SU-DHL-6 (cell line): ENCODE measurements at regions not wholly inside any gene's neighbourhood (a gene's known extent, or its start where the extent isn't known, plus 50 kb on each side); places are given as distances from the start of the nearest gene placed in this dataset.

Experiments
- H2AFZ ChIP-seq: fragments of 200-600 bp; sonication (generic); 2 replicates; pipeline ENCODE4 v1.6.1; 2014; ENCODE audit warnings: low read depth, mild to moderate bottlenecking, moderate library complexity, mixed read lengths, antibody characterized with exemption, low read length; ENCODE audit not compliant: severe bottlenecking
- H3F3A ChIP-seq: fragments of 200-600 bp; shearing (Covaris generic); 2 replicates; pipeline ENCODE4 v1.6.0; 2016; ENCODE audit warnings: antibody characterized with exemption, mild to moderate bottlenecking; ENCODE audit not compliant: insufficient read depth
- H3K27ac ChIP-seq: fragments of 200-600 bp; sonication (generic); 2 replicates; pipeline ENCODE4 v1.5.1; 2016; ENCODE audit warnings: low read depth, mild to moderate bottlenecking, low read length, moderate library complexity, mixed read lengths
- H3K27me3 ChIP-seq: fragments of 200-600 bp; sonication (generic), shearing (Covaris generic); 2 replicates; pipeline ENCODE4 v1.6.0; 2014; ENCODE audit warnings: mild to moderate bottlenecking, low read length
- H3K36me3 ChIP-seq: fragments of 200-600 bp; sonication (generic); 2 replicates; pipeline ENCODE4 v1.6.1; 2014; ENCODE audit warnings: mild to moderate bottlenecking, low read length, mixed read lengths
- H3K4me2 ChIP-seq: fragments of 300-600, 200-600 bp; shearing (Covaris generic), sonication (generic); 2 replicates; pipeline ENCODE4 v1.6.0; 2014; ENCODE audit warnings: low read length, low read depth, mild to moderate bottlenecking; ENCODE audit not compliant: poor library complexity, severe bottlenecking
- H3K4me3 ChIP-seq: fragments of 200-600 bp; sonication (generic); 2 replicates; pipeline ENCODE4 v1.5.1; 2014; ENCODE audit warnings: antibody characterized with exemption, low read length, mild to moderate bottlenecking, mixed read lengths; ENCODE audit not compliant: insufficient read depth, poor library complexity, severe bottlenecking
- H3K79me2 ChIP-seq: fragments of 200-600 bp; sonication (generic); 2 replicates; pipeline ENCODE4 v1.6.1; 2014; ENCODE audit warnings: mild to moderate bottlenecking, low read length, moderate library complexity; ENCODE audit not compliant: insufficient read depth
- H3K9ac ChIP-seq: fragments of 200-600 bp; sonication (generic); 2 replicates; pipeline ENCODE4 v1.7.0; 2014; ENCODE audit warnings: mild to moderate bottlenecking, low read length
- H3K9me2 ChIP-seq: fragments of 200-600 bp; sonication (generic); replicated peaks from 2 replicates; pipeline ENCODE4 v1.6.1; 2014; ENCODE audit warnings: low read length; ENCODE audit not compliant: insufficient read depth
- H3K9me3 ChIP-seq: fragments of 200-600 bp; sonication (generic); 2 replicates; pipeline ENCODE4 v1.6.1; 2014; ENCODE audit warnings: low read length, mixed read lengths; ENCODE audit not compliant: insufficient read depth
- H4K20me1 ChIP-seq: fragments of 200-600 bp; sonication (generic); 2 replicates; pipeline ENCODE4 v1.6.1; 2014; ENCODE audit warnings: low read depth, mild to moderate bottlenecking, antibody characterized with exemption, low read length, moderate library complexity, mixed read lengths
- CTCF ChIP-seq: fragments of 200-600 bp; sonication (generic); IDR thresholded peaks from one replicate; pipeline ENCODE4 v1.5.1; 2017; ENCODE audit warnings: antibody characterized with exemption, mild to moderate bottlenecking, low read length, moderate library complexity; ENCODE audit not compliant: insufficient read depth, poor library complexity, severe bottlenecking
- EZH2phosphoT487 ChIP-seq: fragments of 200-600 bp; sonication (generic), shearing (Covaris generic); conservative IDR thresholded peaks from 2 replicates; pipeline ENCODE4 v1.6.1; 2018; ENCODE audit warnings: mild to moderate bottlenecking, antibody characterized with exemption, low read length, moderate library complexity, mixed read lengths

- no peak for TF ChIP-seq CTCF
- no peak for TF ChIP-seq EZH2phosphoT487
- no peak overlapping the region for H3K4me3 ChIP-seq
- no peak overlapping the region for H3K9ac ChIP-seq
Measured at GRCh38 chr13:60343978-60344377, 53.0 kb upstream of the TDRD3 start.

GRCh38 chr13:60347174-60347573 is 49.8 kb upstream of the TDRD3 start:
- Histone ChIP-seq H3K9me3 (no peaks in the 10 kb centered on the region), H3K4me3 (no peak overlapping the region), H3F3A (no peaks in the 10 kb centered on the region), H3K36me3 (no peaks in the 10 kb centered on the region), H3K9ac (no peak overlapping the region), H3K9me2 (no peaks in the 10 kb centered on the region), H3K79me2 (no peaks in the 10 kb centered on the region), H3K27me3 (no peaks in the 10 kb centered on the region), H2AFZ (no peak overlapping the region), H3K4me2 (no peak overlapping the region), H3K27ac (no peak overlapping the region), H4K20me1 (no peaks in the 10 kb centered on the region)
- TF ChIP-seq EZH2phosphoT487 (no peak), CTCF (no peak)

More at GRCh38 chr13:60343978-60344377, 53.0 kb upstream of the TDRD3 start:
- Histone ChIP-seq H3K79me2 (no peaks in the 10 kb centered on the region), H4K20me1 (no peaks in the 10 kb centered on the region), H3K4me2 (no peak overlapping the region), H3K27me3 (no peaks in the 10 kb centered on the region), H3K36me3 (no peaks in the 10 kb centered on the region), H3K9me2 (no peaks in the 10 kb centered on the region), H3K27ac (no peak overlapping the region), H2AFZ (no peak overlapping the region), H3K9me3 (no peaks in the 10 kb centered on the region), H3F3A (no peaks in the 10 kb centered on the region)
